Renal cortex interstitium (tissue), 11 donors: ENCODE measurements at regions not wholly inside any gene's neighbourhood (a gene's known extent, or its start where the extent isn't known, plus 50 kb on each side); places are given as distances from the start of the nearest gene placed in this dataset.
"Not testable (repeated sequence)": the region's sequence is repeated elsewhere in the genome, so short reads cannot be mapped to it uniquely, and the experiment has no call there.

Source experiments
- DNase-seq, 11 donors: peaks; one replicate each; pipeline ENCODE4 v3.0.0-alpha.2; 2013; ENCODE audit warnings: low read depth in 9 of 11, low spot score in 4 of 11; ENCODE audit errors: extremely low read depth in 1 of 11

GRCh38 chr12:19657118-19657731 lies 217.9 kb downstream of the AEBP2 start:
- no peak for DNase-seq

DNA sequence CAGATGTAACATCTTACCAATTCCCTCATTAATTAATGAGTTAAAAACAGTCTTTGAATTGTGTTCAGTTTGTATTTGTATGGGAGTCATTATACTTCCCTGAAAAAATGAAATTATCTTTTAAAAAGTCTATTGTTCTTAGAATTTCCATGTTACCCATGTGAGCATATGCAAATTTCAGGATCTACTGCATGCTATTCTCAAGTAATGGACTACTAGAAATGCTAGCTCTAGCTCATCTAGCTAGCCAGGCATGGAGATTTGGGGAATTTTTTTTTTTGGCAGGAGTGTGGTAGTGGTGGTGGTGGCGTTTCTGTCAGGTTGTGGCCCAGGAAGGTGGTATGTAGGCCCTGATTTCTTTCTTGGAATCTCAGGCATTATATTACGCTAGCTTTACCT lies 218.4 kb downstream of the AEBP2 start:
- DNase-seq: no peak

DNA sequence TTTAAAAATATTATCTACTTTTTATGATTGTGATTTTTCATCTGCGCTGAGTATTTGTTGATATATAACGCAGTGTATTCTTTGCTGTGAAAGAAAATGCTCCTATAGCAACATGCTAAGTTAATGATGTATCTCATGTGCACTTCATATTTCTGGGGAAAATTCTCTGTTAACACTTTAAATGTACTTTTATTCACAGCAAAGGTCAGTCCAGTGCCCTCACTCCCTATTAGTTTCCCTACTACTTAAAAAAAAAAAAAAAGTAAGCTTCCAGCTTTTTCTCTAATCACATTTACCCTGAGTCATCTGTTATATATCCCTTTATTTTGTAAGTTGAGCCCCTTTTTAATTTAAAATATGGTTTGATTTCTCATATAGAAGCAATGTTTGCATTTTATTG lies 219.8 kb downstream of the AEBP2 start:
- no peak for DNase-seq

GRCh38 chr12:19659501-19659900 lies 220.2 kb downstream of the AEBP2 start:
- no peak for DNase-seq

DNA sequence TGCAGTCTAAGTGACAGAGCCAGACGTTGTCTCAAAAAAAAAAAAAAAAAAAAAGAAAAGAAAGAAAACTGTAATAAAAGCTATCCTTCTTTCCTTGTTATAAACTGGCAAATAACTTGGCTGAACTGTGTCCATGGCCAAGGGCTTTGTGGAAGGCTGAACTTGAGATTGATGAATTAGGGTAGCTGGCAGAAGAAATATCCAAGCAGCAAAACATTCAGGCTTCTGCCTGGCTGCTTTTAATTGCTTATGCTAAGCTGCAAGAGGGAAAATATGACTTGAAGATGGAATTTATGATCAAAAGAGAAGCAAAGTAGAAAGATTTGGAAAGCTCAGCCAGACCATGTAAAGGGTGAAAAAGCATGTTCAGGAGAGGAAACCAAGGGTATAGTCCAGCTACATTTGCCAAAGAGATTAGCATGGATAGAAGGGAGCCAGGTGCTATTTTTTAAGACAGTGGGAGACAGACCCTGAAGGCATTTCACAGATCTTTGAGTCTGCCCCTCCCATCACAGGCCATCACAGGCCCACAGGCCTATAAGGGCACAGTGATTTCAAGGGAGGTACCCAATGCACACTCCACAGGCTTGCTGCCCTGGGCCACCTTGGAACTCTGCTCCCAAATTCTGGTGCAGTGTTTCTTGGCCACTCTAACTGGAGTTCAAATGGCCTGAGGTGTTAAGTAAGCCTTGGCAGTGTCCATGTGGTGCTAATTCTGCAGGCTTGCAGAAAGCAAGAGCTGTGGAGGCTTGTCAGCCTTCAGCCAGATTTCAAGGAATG lies 226.0 kb downstream of the AEBP2 start:
- no peak for DNase-seq

- no peak for DNase-seq
These were observed 226.8 kb downstream of the AEBP2 start for GRCh38 chr12:19666070-19666469.

- DNase-seq: no peak
These were observed 230.5 kb downstream of the AEBP2 start for GRCh38 chr12:19669793-19670192.

GRCh38 chr12:19671695-19672094 lies 232.4 kb downstream of the AEBP2 start:
- no peak for DNase-seq

- DNase-seq: no peak
These were observed 235.1 kb downstream of the AEBP2 start for GRCh38 chr12:19674437-19674836.

DNA sequence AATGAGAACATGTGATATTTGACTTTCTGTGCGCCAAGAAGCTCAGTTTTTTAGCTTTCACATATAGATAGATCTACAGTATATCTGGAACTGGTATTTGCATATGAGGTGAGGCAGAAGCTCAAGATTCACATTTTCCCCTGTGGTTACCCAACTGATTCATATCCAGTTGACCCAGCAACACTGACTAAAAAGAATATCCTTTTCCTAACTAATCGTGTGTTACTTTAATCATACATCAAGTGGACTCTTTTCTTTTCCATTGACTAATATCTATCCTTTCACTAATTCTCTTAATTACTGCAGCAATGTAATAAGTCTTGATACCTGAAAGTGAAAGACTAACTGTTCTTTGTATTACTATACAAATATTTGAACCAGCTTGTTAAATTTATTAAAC lies 236.1 kb downstream of the AEBP2 start:
- DNase-seq: no peak

DNA sequence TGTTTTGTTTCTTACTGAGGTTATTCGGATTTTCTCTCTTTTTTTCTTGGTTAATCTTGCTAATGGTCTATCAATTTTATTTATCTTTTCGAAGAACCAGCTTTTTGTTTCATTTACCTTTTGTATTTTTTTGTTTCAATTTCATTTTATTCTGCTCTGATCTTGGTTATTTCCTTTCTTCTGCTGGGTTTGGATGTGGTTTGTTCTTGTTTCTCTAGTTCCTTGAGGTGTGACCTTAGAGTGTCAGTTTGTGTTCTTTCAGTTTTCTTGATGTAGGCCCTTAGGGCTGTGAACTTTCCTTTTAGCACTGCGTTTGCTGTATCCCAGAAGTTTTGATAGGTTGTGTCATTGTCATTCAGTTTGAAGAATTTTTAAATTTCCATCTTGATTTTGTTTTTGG lies 239.2 kb downstream of the AEBP2 start:
- not testable (repeated sequence) for DNase-seq

DNA sequence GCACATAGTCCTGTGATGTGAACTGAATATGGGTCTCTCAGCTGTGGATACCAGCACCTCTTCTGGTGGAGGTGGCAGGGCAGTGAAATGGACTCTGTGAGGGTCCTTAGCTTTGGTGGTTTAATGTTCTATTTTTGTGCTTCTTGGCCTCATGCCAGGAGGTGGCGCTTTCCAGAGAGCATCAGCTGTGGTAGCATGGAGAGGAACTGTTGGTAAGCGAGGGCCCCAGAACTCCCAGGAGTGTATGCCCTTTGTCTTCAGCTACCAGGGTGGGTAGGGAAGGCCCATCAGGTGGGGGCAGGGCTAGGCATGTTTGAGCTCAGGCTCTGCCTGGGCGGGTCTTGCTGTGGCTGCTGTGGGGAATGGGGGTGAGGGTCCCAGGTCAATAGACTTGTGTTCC lies 241.7 kb downstream of the AEBP2 start:
- DNase-seq: no peak

- DNase-seq: no peak
These were observed 244.1 kb downstream of the AEBP2 start for GRCh38 chr12:19683178-19683927.

DNA sequence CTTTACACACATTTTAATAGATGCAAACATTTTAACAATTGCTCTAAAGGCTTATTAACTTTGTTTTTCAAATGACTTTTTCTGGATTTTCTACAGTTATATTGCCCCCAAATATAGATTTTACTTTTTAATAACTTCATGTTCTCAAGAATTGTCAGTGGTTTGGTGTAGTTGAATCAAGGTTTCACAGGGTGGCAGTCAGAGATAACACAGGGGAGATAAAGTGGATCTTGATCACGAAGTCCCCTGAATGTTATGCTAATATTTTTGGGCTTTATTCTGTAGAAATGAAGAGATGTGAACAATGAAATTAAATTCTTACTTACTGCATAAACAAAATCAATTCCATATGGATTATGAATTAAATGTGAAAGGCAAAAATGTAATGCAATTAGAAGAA lies 248.1 kb downstream of the AEBP2 start:
- no peak for DNase-seq

DNA sequence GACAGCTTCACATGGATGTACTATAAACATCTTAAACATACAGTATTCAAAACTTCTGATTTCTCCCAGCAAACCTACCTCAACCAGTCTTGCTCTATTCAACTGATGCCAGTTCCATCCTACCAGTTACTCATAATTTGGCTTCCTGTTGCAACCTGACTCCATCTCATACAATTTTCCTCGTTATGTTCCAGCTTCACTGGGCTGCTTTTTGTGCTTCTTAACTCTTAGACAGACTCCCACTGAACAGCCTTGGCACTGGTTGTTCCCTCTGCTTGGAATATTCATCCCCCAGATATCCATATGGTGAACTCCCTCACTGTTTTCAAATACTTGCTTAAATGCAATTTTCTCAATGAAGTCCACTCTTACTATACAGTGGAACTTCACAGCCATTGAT lies 249.2 kb downstream of the AEBP2 start:
- DNase-seq: no peak

DNA sequence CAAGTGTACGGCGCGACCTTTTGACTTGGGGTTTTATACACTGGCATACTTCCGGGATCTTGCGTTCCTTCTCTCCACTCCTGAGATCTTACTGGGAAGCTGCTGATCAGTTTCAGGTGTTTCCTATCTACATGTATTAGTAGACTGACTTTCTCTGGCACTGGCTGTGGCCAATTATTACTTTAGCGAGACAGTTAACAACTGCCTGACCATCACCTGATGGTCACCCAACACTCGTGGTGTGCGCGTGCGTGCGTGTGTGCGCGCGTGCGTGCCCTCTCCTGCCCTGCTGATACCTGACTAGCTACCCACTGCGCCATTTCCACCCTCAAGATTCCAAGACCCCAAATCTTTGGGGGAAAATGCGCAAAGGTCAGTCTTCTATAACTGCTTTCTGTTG lies 249.9 kb downstream of the AEBP2 start:
- DNase-seq: no peak

GRCh38 chr12:19689801-19690472 lies 250.6 kb downstream of the AEBP2 start:
- no peak for DNase-seq

GRCh38 chr12:19692091-19692490 lies 252.8 kb downstream of the AEBP2 start:
- no peak for DNase-seq

DNA sequence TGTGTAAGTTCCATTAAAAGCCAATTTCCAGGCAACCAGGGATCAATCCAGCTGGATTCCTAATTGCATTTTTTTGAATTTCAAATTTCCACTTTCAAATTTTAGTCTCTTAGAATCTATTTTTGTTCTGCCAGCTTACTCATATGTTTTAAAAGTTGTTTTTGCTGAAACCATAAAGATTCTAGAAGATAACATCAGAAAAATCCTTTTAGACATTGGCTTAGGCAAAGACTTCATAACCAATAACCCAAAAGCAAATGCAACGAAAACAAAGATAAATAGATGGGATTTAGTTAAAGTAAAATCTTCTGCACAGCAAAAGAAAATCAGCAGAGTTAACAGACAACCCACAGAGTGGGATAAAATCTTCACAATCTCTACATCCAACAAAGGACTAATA lies 253.3 kb downstream of the AEBP2 start:
- DNase-seq: no peak

GRCh38 chr12:19694627-19695026 lies 255.3 kb downstream of the AEBP2 start:
- DNase-seq: no peak
